Esophagus squamous epithelium (tissue), 5 donors: ENCODE measurements at regions not wholly inside any gene's neighbourhood (a gene's known extent, or its start where the extent isn't known, plus 50 kb on each side); places are given as distances from the start of the nearest gene placed in this dataset.

Experiments used
- DNase-seq: peaks from one replicate; lab custom pipeline; 2025; lab: John Stamatoyannopoulos, UW
- H3K27ac ChIP-seq, 4 donors: fragments of 200-600 bp; sonication (generic); one replicate each; pipeline ENCODE4 v1.5.1; 2016 to 2019; ENCODE audit warnings: mild to moderate bottlenecking in 1 of 4
- H3K27me3 ChIP-seq, 4 donors: fragments of 200-600 bp; sonication (generic); 1 replicate in 3 of 4; 2 replicates in 1 of 4; pipeline versions ENCODE4 v1.5.1 to v1.6.0; 2017 to 2021; ENCODE audit warnings: antibody characterized with exemption in 1 of 4
- H3K36me3 ChIP-seq, 3 donors: fragments of 200-600 bp; sonication (generic); one replicate each; pipeline ENCODE4 v1.5.1; 2016 to 2019
- H3K4me1 ChIP-seq, 3 donors: fragments of 200-600 bp; sonication (generic); one replicate each; pipeline ENCODE4 v1.5.1; 2017 to 2019
- H3K4me3 ChIP-seq, 4 donors: fragments of 200-600 bp; sonication (generic); 1 replicate in 3 of 4; 2 replicates in 1 of 4; pipeline ENCODE4 v1.5.1; 2016 to 2019; ENCODE audit warnings: mild to moderate bottlenecking in 2 of 4, moderate library complexity in 1 of 4
- H3K9me3 ChIP-seq, 3 donors: fragments of 200-600 bp; sonication (generic); one replicate each; pipeline ENCODE4 v1.5.1; 2016 to 2019
- CTCF ChIP-seq, 6 experiments: fragments of 450-650 bp in 4 of 6; fragments of 200-600 bp in 2 of 6; sonication (generic) in 2 of 6; IDR thresholded peaks; one replicate each; pipeline ENCODE4 v1.5.1; 2016 to 2019; ENCODE audit warnings: antibody characterized with exemption in 6 of 6, mild to moderate bottlenecking in 4 of 6, moderate library complexity in 4 of 6
- POLR2A ChIP-seq, 4 donors: fragments of 450-650 bp; IDR thresholded peaks; one replicate each; pipeline ENCODE4 v1.6.1; 2017; ENCODE audit warnings: antibody characterized with exemption in 4 of 4, mild to moderate bottlenecking in 4 of 4, moderate library complexity in 3 of 4
- WGBS, 2 donors: methylation state at CpG; one replicate each; pipeline ENCODE4 v1.1.5; 2018; 5-methylcytosine and 5-hydroxymethylcytosine counted together
- intact Hi-C: fragments of 100-400 bp; cut with DNase I; formaldehyde crosslinking; loops from one replicate; pipeline ENCODE4 v1.15.0; 2022
- donor health status: DM: yes; HTN: yes; CAD: no.

GRCh38 chr2:59858540-59858939 lies 694.9 kb downstream of the BCL11A start:
- Histone ChIP-seq H3K27me3 (no peaks in the 10 kb centered on the region), H3K36me3 (no peaks in the 10 kb centered on the region), H3K9me3 (peaks cover 0 to 8% (median 0%) of the 10 kb centered on the region in 3 donors), H3K4me1 (no peaks in the 10 kb centered on the region), H3K27ac (no peak overlapping the region), H3K4me3 (no peak overlapping the region)
- intact Hi-C loops: no loop called here
- DNase-seq: no peak
- TF ChIP-seq POLR2A (IDR thresholded peaks at IDR 0.05) (no peak), CTCF (IDR thresholded peaks at IDR 0.05) (no peak)
- 88 to 91% methylated on average over 7 of the region's 7 CpGs for WGBS, 2 donors

GRCh38 chr2:59857109-59857508 lies 696.3 kb downstream of the BCL11A start:
- Histone ChIP-seq H3K27me3 (no peaks in the 10 kb centered on the region), H3K9me3 (peaks cover 0 to 8% (median 0%) of the 10 kb centered on the region in 3 donors), H3K36me3 (no peaks in the 10 kb centered on the region), H3K4me3 (no peak overlapping the region), H3K27ac (no peak overlapping the region), H3K4me1 (no peaks in the 10 kb centered on the region)
- TF ChIP-seq POLR2A (IDR thresholded peaks at IDR 0.05) (no peak), CTCF (IDR thresholded peaks at IDR 0.05) (no peak)
- intact Hi-C loops: no loop called here
- DNase-seq: no peak

GRCh38 chr2:59856391-59856790 lies 697.1 kb downstream of the BCL11A start:
- H3K27me3 ChIP-seq: no peaks in the 10 kb centered on the region
- peaks cover 0 to 4% (median 0%) of the 10 kb centered on the region in 3 donors for H3K9me3 ChIP-seq
- TF ChIP-seq POLR2A (IDR thresholded peaks at IDR 0.05) (no peak), CTCF (IDR thresholded peaks at IDR 0.05) (no peak)
- no peak for DNase-seq
- H3K36me3 ChIP-seq: no peaks in the 10 kb centered on the region
- no peak overlapping the region for H3K4me3 ChIP-seq
- intact Hi-C loops: no loop called here
- no peak overlapping the region for H3K27ac ChIP-seq
- 77 to 95% methylated on average over 3 of the region's 3 CpGs for WGBS, 2 donors
- H3K4me1 ChIP-seq: no peaks in the 10 kb centered on the region

- 80 to 84% methylated on average over 4 of the region's 4 CpGs for WGBS, 2 donors
- H3K27me3 ChIP-seq: no peaks in the 10 kb centered on the region
- no peaks in the 10 kb centered on the region for H3K4me1 ChIP-seq
- no peak for DNase-seq
- H3K9me3 ChIP-seq: no peaks in the 10 kb centered on the region
- no peaks in the 10 kb centered on the region for H3K36me3 ChIP-seq
- no peak for TF ChIP-seq POLR2A (IDR thresholded peaks at IDR 0.05)
- H3K4me3 ChIP-seq: no peak overlapping the region
- intact Hi-C loops: no loop called here
- H3K27ac ChIP-seq: no peak overlapping the region
Observed at GRCh38 chr2:59853032-59853431, 700.4 kb downstream of the BCL11A start.

- intact Hi-C loops: no loop called here
- TF ChIP-seq POLR2A (IDR thresholded peaks at IDR 0.05): no peak
- TF ChIP-seq CTCF (IDR thresholded peaks at IDR 0.05): no peak
- DNase-seq: no peak
- Histone ChIP-seq H3K9me3 (no peaks in the 10 kb centered on the region), H3K27me3 (no peaks in the 10 kb centered on the region), H3K36me3 (no peaks in the 10 kb centered on the region), H3K4me1 (no peaks in the 10 kb centered on the region), H3K4me3 (no peak overlapping the region), H3K27ac (no peak overlapping the region)
Observed at GRCh38 chr2:59851836-59852475, 701.5 kb downstream of the BCL11A start.

GRCh38 chr2:59850554-59850953 lies 702.9 kb downstream of the BCL11A start:
- H3K4me1 ChIP-seq: no peaks in the 10 kb centered on the region
- no peaks in the 10 kb centered on the region for H3K36me3 ChIP-seq
- H3K4me3 ChIP-seq: no peak overlapping the region
- no peaks in the 10 kb centered on the region for H3K27me3 ChIP-seq
- WGBS, 2 donors: 76 to 93% methylated on average over 6 of the region's 6 CpGs
- no peak for TF ChIP-seq POLR2A (IDR thresholded peaks at IDR 0.05)
- no peak for TF ChIP-seq CTCF (IDR thresholded peaks at IDR 0.05)
- intact Hi-C loops: no loop called here
- DNase-seq: no peak
- no peak overlapping the region for H3K27ac ChIP-seq
- H3K9me3 ChIP-seq: no peaks in the 10 kb centered on the region
